SK-N-DZ (cell line): ENCODE measurements at regions not wholly inside any gene's neighbourhood (a gene's known extent, or its start where the extent isn't known, plus 50 kb on each side); places are given as distances from the start of the nearest gene placed in this dataset.

Experiments used
- DNase-seq: peaks from one replicate; pipeline ENCODE4 v3.0.0-alpha.2; 2015; ENCODE audit warnings: low spot score

- no peak for DNase-seq
Measured at GRCh38 chr5:117809251-117809650, 1179.1 kb downstream of the DTWD2 start.

GRCh38 chr5:117805058-117805457 is 1183.3 kb downstream of the DTWD2 start:
- DNase-seq = no peak

GRCh38 chr5:117803533-117803932 is 1184.8 kb downstream of the DTWD2 start:
- no peak for DNase-seq

GRCh38 chr5:117801583-117801982 is 1186.8 kb downstream of the DTWD2 start:
- no peak for DNase-seq

GRCh38 chr5:117800261-117800660 is 1188.1 kb downstream of the DTWD2 start:
- DNase-seq = no peak

- DNase-seq = no peak
Measured at GRCh38 chr5:117794847-117795246, 1193.5 kb downstream of the DTWD2 start.

GRCh38 chr5:117793963-117794362 is 1194.4 kb downstream of the DTWD2 start:
- no peak for DNase-seq

- no peak for DNase-seq
Measured at GRCh38 chr5:117792476-117792875, 1195.9 kb downstream of the DTWD2 start.

GRCh38 chr5:117788596-117788995 is 1199.8 kb downstream of the DTWD2 start:
- DNase-seq = no peak

- DNase-seq = no peak
Measured at GRCh38 chr5:117779171-117779570, 1204.5 kb upstream of the SEMA6A start.

GRCh38 chr5:117776977-117777376 is 1202.4 kb upstream of the SEMA6A start:
- DNase-seq = no peak

GRCh38 chr5:117769877-117770276 is 1195.3 kb upstream of the SEMA6A start:
- DNase-seq = no peak

- DNase-seq = no peak
Measured at GRCh38 chr5:117763271-117763670, 1188.6 kb upstream of the SEMA6A start.

GRCh38 chr5:117761186-117761585 is 1186.6 kb upstream of the SEMA6A start:
- DNase-seq = no peak

GRCh38 chr5:117759849-117760499 is 1185.4 kb upstream of the SEMA6A start:
- DNase-seq = no peak

GRCh38 chr5:117752403-117752802 is 1177.8 kb upstream of the SEMA6A start:
- DNase-seq = no peak

GRCh38 chr5:117748336-117748735 is 1173.7 kb upstream of the SEMA6A start:
- DNase-seq = no peak

- DNase-seq = no peak
Measured at GRCh38 chr5:117743337-117743736, 1168.7 kb upstream of the SEMA6A start.

- DNase-seq = no peak
Measured at GRCh38 chr5:117741655-117742206, 1167.1 kb upstream of the SEMA6A start.

- DNase-seq = no peak
Measured at GRCh38 chr5:117740268-117740667, 1165.6 kb upstream of the SEMA6A start.

- peak; percentile 93 for DNase-seq
Measured at GRCh38 chr5:117738571-117738970, 1163.9 kb upstream of the SEMA6A start.

- DNase-seq = peak; percentile 80
Measured at GRCh38 chr5:117736698-117737097, 1162.1 kb upstream of the SEMA6A start.

GRCh38 chr5:117734056-117734455 is 1159.4 kb upstream of the SEMA6A start:
- no peak for DNase-seq

- no peak for DNase-seq
Measured at GRCh38 chr5:117733051-117733450, 1158.4 kb upstream of the SEMA6A start.
